CD8-positive, alpha-beta memory T cell (primary cell): ENCODE measurements at regions not wholly inside any gene's neighbourhood (a gene's known extent, or its start where the extent isn't known, plus 50 kb on each side); places are given as distances from the start of the nearest gene placed in this dataset.
A peak's percentile ranks its signal among the peaks of the same experiment; 100 is the strongest.

ENCODE experiments used
- CTCF ChIA-PET: fragments of 350-600 bp; sonication (Branson Sonifier 250); formaldehyde crosslinking; loops from one replicate; lab custom pipeline; 2021; ENCODE audit warnings: antibody characterized with exemption; lab: Charles Lee
- POLR2A ChIA-PET: fragments of 350-600 bp; sonication (Branson Sonifier 250); formaldehyde crosslinking; loops from one replicate; lab custom pipeline; 2021; ENCODE audit warnings: antibody characterized with exemption; lab: Charles Lee
- DNase-seq, 5 donors: peaks; one replicate each; pipeline versions ENCODE4 v3.0.0 to v3.0.0-alpha.2; 2020 to 2022; ENCODE audit warnings: mixed read lengths in 1 of 5
- H3K27ac ChIP-seq: one replicate; pipeline ENCODE4 v1.7.0; 2013; ENCODE audit warnings: low read depth, mild to moderate bottlenecking, low read length, moderate library complexity
- H3K27me3 ChIP-seq: 2 replicates; pipeline ENCODE4 v1.7.0; 2013; ENCODE audit warnings: low read length, mild to moderate bottlenecking; ENCODE audit not compliant: insufficient read depth, poor library complexity, severe bottlenecking
- H3K36me3 ChIP-seq: 2 replicates; pipeline ENCODE4 v1.7.0; 2013; ENCODE audit warnings: mild to moderate bottlenecking, low read length, moderate library complexity; ENCODE audit not compliant: insufficient read depth
- H3K4me1 ChIP-seq: 2 replicates; pipeline ENCODE4 v1.7.0; 2013; ENCODE audit warnings: mild to moderate bottlenecking, low read length, moderate library complexity; ENCODE audit not compliant: insufficient read depth
- H3K4me3 ChIP-seq: 2 replicates; pipeline ENCODE4 v1.7.0; 2013; ENCODE audit warnings: mild to moderate bottlenecking, low read length
- H3K9me3 ChIP-seq: 2 replicates; pipeline ENCODE4 v1.7.0; 2013; ENCODE audit warnings: mild to moderate bottlenecking, low read length
- H3K27ac Mint-ChIP-seq, 8 donors: one replicate each; pipeline ENCODE4 v1.8.0; 2020 to 2021; ENCODE audit warnings: mixed read lengths in 8 of 8, mild to moderate bottlenecking in 6 of 8, inconsistent platforms in 3 of 8, moderate library complexity in 3 of 8
- H3K27me3 Mint-ChIP-seq, 2 donors: one replicate each; pipeline ENCODE4 v1.8.0; 2020 to 2021; ENCODE audit warnings: mixed read lengths in 2 of 2, mild to moderate bottlenecking in 1 of 2, moderate library complexity in 1 of 2
- H3K36me3 Mint-ChIP-seq, 3 donors: one replicate each; pipeline ENCODE4 v1.8.0; 2020 to 2021; ENCODE audit warnings: mixed read lengths in 3 of 3, inconsistent platforms in 1 of 3, mild to moderate bottlenecking in 1 of 3
- H3K4me1 Mint-ChIP-seq, 3 donors: one replicate each; pipeline ENCODE4 v1.8.0; 2020 to 2021; ENCODE audit warnings: mixed read lengths in 3 of 3, inconsistent platforms in 1 of 3, mild to moderate bottlenecking in 1 of 3
- H3K4me3 Mint-ChIP-seq, 7 donors: one replicate each; pipeline ENCODE4 v1.8.0; 2020 to 2021; ENCODE audit warnings: mixed read lengths in 7 of 7, mild to moderate bottlenecking in 6 of 7, moderate library complexity in 4 of 7, inconsistent platforms in 2 of 7
- H3K9me3 Mint-ChIP-seq, 5 donors: one replicate each; pipeline ENCODE4 v1.8.0; 2020 to 2022; ENCODE audit warnings: mixed read lengths in 5 of 5, mild to moderate bottlenecking in 3 of 5, moderate library complexity in 2 of 5, inconsistent platforms in 1 of 5

- CTCF ChIA-PET = no interaction called here
These were observed 135.2 kb upstream of the TAB2 start for GRCh38 chr6:149182262-149182661.

GRCh38 chr6:149184523-149184922 lies 133.0 kb upstream of the TAB2 start:
- peaks cover 0 to 25% (median 0%) of the 10 kb centered on the region in 3 donors for H3K36me3 Mint-ChIP-seq
- no peak overlapping the region for H3K27ac Mint-ChIP-seq
- peaks cover 0 to 1% of the 10 kb centered on the region in 2 donors for H3K27me3 Mint-ChIP-seq
- Histone ChIP-seq H3K27me3 (no peaks in the 10 kb centered on the region), H3K36me3 (no peaks in the 10 kb centered on the region), H3K27ac (no peak overlapping the region), H3K9me3 (no peaks in the 10 kb centered on the region), H3K4me3 (no peak overlapping the region), H3K4me1 (no peaks in the 10 kb centered on the region)
- no peak overlapping the region for H3K4me3 Mint-ChIP-seq
- no peak for DNase-seq
- CTCF ChIA-PET = no interaction called here
- POLR2A ChIA-PET = no interaction called here
- peaks cover 3 to 13% (median 8%) of the 10 kb centered on the region in 5 donors for H3K9me3 Mint-ChIP-seq
- H3K4me1 Mint-ChIP-seq = peaks cover 0 to 14% (median 6%) of the 10 kb centered on the region in 3 donors

More at GRCh38 chr6:149182262-149182661, 135.2 kb upstream of the TAB2 start:
- POLR2A ChIA-PET = no interaction called here
- Mint-ChIP-seq H3K9me3 (peaks cover 0 to 6% (median 2%) of the 10 kb centered on the region in 5 donors), H3K36me3 (peaks cover 0 to 11% (median 0%) of the 10 kb centered on the region in 3 donors), H3K27ac (peak overlapping the region in 1 of 8 donors; percentile 35), H3K4me1 (peaks cover 0 to 9% (median 5%) of the 10 kb centered on the region in 3 donors), H3K4me3 (no peak overlapping the region), H3K27me3 (no peaks in the 10 kb centered on the region)
- no peak for DNase-seq
- Histone ChIP-seq H3K9me3 (no peaks in the 10 kb centered on the region), H3K27ac (no peak overlapping the region), H3K4me1 (no peaks in the 10 kb centered on the region), H3K4me3 (no peak overlapping the region), H3K27me3 (no peaks in the 10 kb centered on the region), H3K36me3 (no peaks in the 10 kb centered on the region)

- no peaks in the 10 kb centered on the region for H3K36me3 ChIP-seq
- DNase-seq = no peak
- Mint-ChIP-seq H3K4me1 (peaks cover 10 to 24% (median 17%) of the 10 kb centered on the region in 3 donors), H3K4me3 (no peak overlapping the region), H3K9me3 (peaks cover 3 to 14% (median 8%) of the 10 kb centered on the region in 5 donors), H3K27me3 (peaks cover 0 to 1% of the 10 kb centered on the region in 2 donors), H3K27ac (peak overlapping the region in 2 of 8 donors; percentile 36 to 52), H3K36me3 (peaks cover 0 to 25% (median 1%) of the 10 kb centered on the region in 3 donors)
- POLR2A ChIA-PET = no interaction called here
- H3K4me3 ChIP-seq = no peak overlapping the region
- no peaks in the 10 kb centered on the region for H3K27me3 ChIP-seq
- H3K9me3 ChIP-seq = no peaks in the 10 kb centered on the region
- H3K27ac ChIP-seq = no peak overlapping the region
- H3K4me1 ChIP-seq = peaks cover 7% of the 10 kb centered on the region
- CTCF ChIA-PET = no interaction called here
These were observed 131.6 kb upstream of the TAB2 start for GRCh38 chr6:149185799-149186357.

DNA sequence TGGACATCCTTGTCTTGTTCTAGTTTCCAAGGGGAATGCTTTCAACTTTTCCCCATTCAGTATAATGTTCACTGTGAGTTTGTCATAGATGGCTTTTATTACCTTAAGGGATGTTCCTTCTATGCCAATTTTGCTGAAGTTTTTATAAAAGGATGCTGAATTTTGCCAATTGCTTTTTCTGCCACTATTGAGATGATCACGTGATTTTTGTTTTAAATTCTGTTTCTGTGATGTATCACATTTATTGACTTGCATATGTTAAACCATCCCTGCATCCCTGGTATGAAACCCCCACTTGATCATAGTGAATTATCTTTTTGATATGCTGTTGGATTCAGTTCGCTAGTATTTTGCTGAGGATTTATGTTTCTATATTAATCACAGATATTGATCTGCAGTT lies 130.6 kb upstream of the TAB2 start:
- Mint-ChIP-seq H3K4me3 (no peak overlapping the region), H3K36me3 (peaks cover 0 to 25% (median 1%) of the 10 kb centered on the region in 3 donors), H3K27ac (no peak overlapping the region), H3K4me1 (peaks cover 10 to 24% (median 22%) of the 10 kb centered on the region in 3 donors), H3K9me3 (peaks cover 3 to 14% (median 8%) of the 10 kb centered on the region in 5 donors), H3K27me3 (peaks cover 0 to 1% of the 10 kb centered on the region in 2 donors)
- POLR2A ChIA-PET = no interaction called here
- H3K36me3 ChIP-seq = no peaks in the 10 kb centered on the region
- H3K27ac ChIP-seq = no peak overlapping the region
- H3K4me1 ChIP-seq = peaks cover 7% of the 10 kb centered on the region
- CTCF ChIA-PET = no interaction called here
- H3K4me3 ChIP-seq = no peak overlapping the region
- no peaks in the 10 kb centered on the region for H3K9me3 ChIP-seq
- DNase-seq = no peak
- H3K27me3 ChIP-seq = no peaks in the 10 kb centered on the region

DNA sequence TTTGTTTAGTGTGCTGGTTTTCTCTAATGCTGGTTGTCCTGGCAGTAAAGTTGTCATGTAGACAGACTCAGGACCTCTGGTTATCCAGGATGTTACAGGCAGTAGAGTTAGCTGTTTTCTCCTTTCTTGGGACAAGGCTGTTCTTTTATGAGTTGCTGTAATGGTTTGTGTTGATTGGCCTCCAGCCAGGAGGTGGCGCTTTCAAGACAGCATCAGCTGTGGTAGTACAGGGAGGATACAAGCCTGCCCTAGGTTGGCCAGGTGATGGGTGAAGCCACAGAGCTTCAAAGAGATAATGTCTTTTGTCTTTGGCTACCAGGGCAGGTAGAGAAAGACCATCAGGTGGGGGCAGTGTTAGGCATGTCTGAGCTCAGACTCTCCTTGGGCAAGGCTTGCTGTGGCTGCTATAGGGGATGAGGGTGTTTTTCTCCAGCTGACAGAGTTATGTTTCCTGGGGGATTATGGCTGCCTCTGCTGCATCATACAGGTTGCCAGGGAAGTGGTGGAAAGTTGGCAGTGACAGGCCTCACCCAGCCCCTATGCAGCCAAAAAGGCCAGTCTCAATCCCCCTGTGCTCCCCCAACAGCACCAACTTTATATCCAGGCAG lies 127.2 kb upstream of the TAB2 start:
- Histone ChIP-seq H3K27me3 (no peaks in the 10 kb centered on the region), H3K4me1 (peaks cover 7% of the 10 kb centered on the region), H3K36me3 (no peaks in the 10 kb centered on the region), H3K4me3 (no peak overlapping the region), H3K27ac (no peak overlapping the region), H3K9me3 (no peaks in the 10 kb centered on the region)
- Mint-ChIP-seq H3K36me3 (peaks cover 0 to 21% (median 1%) of the 10 kb centered on the region in 3 donors), H3K27ac (no peak overlapping the region), H3K9me3 (peaks cover 3 to 13% (median 8%) of the 10 kb centered on the region in 5 donors), H3K27me3 (peaks cover 0 to 1% of the 10 kb centered on the region in 2 donors), H3K4me3 (no peak overlapping the region), H3K4me1 (peaks cover 20 to 32% (median 25%) of the 10 kb centered on the region in 3 donors)
- DNase-seq = peak in 2 of 5 donors; percentile 13 to 50
- ChIA-PET POLR2A (no interaction called here), CTCF (interaction anchor here (1.3 to 1.4 kb wide), 3 partner anchors 9 to 242 kb away, joined by 3 to 5 read pairs (median 3); no protein-coding TSS in a partner anchor)

DNA sequence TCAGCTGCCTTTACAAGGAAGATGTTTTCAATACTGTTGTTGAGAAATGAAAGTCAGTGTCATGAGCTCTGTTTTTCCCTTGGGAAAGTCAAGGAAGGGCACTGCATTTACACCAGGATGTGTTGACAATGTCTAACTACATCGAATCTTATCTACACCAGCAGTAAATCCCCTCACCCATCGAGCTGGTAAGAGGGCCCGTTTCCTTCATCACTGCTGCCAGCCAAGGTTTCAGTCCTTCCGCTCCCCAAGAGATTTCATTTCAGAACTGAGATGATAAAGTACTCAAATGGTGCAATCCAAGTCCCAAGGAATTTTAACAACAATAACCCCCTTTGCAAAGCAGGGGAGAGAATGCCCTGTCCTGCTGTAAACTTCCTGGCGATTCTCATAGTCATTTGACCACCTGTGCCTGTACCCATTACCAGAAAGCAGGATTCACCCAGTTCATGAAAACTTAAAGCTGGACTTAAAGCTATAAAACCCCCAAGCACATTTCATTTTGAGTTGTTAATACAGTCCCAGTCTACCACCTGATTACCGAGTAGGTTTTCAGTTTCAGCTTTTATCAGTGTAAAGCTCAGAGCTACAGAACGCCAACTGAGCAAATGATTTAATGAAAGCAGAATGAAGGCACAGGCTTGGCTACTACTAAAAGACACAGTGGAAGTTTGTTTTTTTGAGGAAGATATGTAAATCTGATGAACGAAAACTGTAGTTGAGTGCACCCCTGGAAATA lies 122.5 kb upstream of the TAB2 start:
- ChIA-PET POLR2A (interaction anchor here (0.6 kb wide), 1 partner anchor 154 kb away, joined by 5 read pairs; no protein-coding TSS in a partner anchor), CTCF (interaction anchor here (3.1 kb wide), 1 partner anchor 237 kb away, joined by 13 read pairs; no protein-coding TSS in a partner anchor)
- no peaks in the 10 kb centered on the region for H3K27me3 Mint-ChIP-seq
- Histone ChIP-seq H3K27me3 (no peaks in the 10 kb centered on the region), H3K4me1 (peaks cover 5% of the 10 kb centered on the region), H3K9me3 (peaks cover 1% of the 10 kb centered on the region), H3K36me3 (no peaks in the 10 kb centered on the region), H3K4me3 (no peak overlapping the region), H3K27ac (no peak overlapping the region)
- no peak for DNase-seq
- H3K27ac Mint-ChIP-seq = peak overlapping the region in 5 of 8 donors; percentile 8 to 59 (median 24)
- H3K36me3 Mint-ChIP-seq = peaks cover 0 to 32% (median 1%) of the 10 kb centered on the region in 3 donors
- peaks cover 15 to 22% (median 21%) of the 10 kb centered on the region in 3 donors for H3K4me1 Mint-ChIP-seq
- peaks cover 11 to 25% (median 17%) of the 10 kb centered on the region in 5 donors for H3K9me3 Mint-ChIP-seq
- H3K4me3 Mint-ChIP-seq = peak overlapping the region in 6 of 7 donors; percentile 2 to 43 (median 20)

GRCh38 chr6:149196091-149196490 lies 121.4 kb upstream of the TAB2 start:
- Mint-ChIP-seq H3K27me3 (no peaks in the 10 kb centered on the region), H3K36me3 (peaks cover 0 to 41% (median 1%) of the 10 kb centered on the region in 3 donors), H3K27ac (peak overlapping the region in 1 of 8 donors; percentile 22), H3K4me1 (peaks cover 9 to 16% (median 14%) of the 10 kb centered on the region in 3 donors), H3K4me3 (peak overlapping the region in 1 of 7 donors; percentile 42), H3K9me3 (peaks cover 17 to 32% (median 21%) of the 10 kb centered on the region in 5 donors)
- Histone ChIP-seq H3K36me3 (no peaks in the 10 kb centered on the region), H3K4me3 (no peak overlapping the region), H3K27me3 (no peaks in the 10 kb centered on the region), H3K9me3 (peaks cover 4% of the 10 kb centered on the region), H3K27ac (no peak overlapping the region), H3K4me1 (no peaks in the 10 kb centered on the region)
- ChIA-PET POLR2A (no interaction called here), CTCF (interaction anchor here (3.1 kb wide), 1 partner anchor 236 kb away, joined by 13 read pairs; no protein-coding TSS in a partner anchor)
- no peak for DNase-seq
